ENCODE measurements at regions not wholly inside any gene's neighbourhood (a gene's known extent, or its start where the extent isn't known, plus 50 kb on each side); places are given as distances from the start of the nearest gene placed in this dataset.

DNA sequence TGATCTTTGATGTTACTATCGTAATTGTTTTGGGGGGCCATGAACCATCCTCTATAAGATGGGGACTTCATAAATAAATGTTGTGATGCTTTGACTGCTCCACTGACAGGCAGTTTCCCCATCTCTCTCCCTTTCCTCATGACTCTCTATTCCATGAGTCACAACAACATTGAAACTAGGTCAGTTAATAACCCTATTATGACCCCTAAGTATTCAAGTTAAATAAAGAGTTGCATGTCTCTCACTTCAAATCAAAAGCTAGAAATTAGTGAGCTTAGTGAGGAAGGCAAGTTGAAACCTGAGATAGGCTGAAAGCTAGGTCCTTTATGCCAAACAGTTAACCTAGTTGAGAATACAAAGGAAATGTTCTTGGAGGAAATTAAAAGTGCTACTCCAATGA, 491.0 kb downstream of the HAO1 start:
- TF ChIP-seq, protein P1, sequence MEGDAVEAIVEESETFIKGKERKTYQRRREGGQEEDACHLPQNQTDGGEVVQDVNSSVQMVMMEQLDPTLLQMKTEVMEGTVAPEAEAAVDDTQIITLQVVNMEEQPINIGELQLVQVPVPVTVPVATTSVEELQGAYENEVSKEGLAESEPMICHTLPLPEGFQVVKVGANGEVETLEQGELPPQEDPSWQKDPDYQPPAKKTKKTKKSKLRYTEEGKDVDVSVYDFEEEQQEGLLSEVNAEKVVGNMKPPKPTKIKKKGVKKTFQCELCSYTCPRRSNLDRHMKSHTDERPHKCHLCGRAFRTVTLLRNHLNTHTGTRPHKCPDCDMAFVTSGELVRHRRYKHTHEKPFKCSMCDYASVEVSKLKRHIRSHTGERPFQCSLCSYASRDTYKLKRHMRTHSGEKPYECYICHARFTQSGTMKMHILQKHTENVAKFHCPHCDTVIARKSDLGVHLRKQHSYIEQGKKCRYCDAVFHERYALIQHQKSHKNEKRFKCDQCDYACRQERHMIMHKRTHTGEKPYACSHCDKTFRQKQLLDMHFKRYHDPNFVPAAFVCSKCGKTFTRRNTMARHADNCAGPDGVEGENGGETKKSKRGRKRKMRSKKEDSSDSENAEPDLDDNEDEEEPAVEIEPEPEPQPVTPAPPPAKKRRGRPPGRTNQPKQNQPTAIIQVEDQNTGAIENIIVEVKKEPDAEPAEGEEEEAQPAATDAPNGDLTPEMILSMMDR (conservative IDR thresholded peaks at IDR 0.05) = no peak
- H3K27ac ChIP-seq = no peak overlapping the region

DNA sequence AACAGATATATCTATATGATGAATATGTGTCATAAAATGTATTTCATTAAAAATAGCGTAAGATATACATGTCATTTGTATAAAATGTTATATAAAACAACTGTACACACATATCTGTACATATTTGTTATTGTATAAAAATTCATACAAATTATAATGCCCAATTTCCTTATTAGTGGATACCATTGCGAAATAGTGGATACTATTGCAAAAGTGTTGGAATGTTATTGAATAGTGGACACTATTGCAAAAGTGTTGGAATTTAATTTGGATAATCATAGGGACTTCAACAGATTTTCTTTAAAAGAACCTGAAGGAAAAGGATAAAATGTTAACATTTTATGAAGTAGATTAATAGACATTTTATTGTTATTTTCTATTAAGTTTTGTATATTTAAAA, 487.4 kb downstream of the HAO1 start:
- TF ChIP-seq, protein P1 (conservative IDR thresholded peaks at IDR 0.05) = no peak
- no peak overlapping the region for H3K27ac ChIP-seq

DNA sequence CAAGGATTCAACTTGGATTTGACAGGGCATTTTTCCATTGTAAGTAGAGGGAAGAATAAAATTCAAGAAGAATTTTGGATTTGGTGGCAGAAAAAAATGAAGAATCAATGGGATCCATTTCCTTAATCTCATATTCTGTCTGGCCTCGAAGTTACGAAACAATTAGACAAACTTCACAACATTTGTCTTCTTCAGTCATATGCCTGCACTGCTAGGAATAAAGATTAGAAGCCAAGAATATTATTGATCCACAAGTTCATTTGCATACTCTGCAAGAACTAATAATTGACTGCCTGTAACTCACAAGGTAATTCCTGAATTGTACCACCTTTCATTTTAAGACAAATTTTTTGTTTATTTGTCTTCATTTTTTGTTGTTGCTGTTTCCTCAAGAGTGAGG, 486.2 kb downstream of the HAO1 start:
- no peak overlapping the region for H3K27ac ChIP-seq
- TF ChIP-seq, protein P1 (conservative IDR thresholded peaks at IDR 0.05) = no peak

DNA sequence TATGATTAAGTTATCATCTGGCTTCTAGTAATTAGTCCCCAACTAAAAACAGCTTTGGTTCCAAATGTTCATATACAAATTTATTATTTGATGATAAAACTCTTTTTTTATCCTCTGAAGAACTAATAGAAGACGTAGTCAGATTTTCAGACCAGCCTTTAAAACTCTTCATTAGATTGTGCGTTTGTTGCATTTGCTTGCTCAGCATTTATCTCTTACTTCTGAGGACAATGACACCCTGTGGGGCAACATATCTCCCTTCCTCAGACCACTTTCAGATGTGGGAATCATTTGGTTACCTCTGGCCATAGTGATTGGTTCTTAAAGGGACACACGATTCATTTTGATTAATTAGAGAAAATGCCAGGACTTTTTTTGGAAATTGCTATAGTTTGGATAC, 481.8 kb downstream of the HAO1 start:
- TF ChIP-seq, protein P1 (conservative IDR thresholded peaks at IDR 0.05) = no peak
- H3K27ac ChIP-seq = no peak overlapping the region

DNA sequence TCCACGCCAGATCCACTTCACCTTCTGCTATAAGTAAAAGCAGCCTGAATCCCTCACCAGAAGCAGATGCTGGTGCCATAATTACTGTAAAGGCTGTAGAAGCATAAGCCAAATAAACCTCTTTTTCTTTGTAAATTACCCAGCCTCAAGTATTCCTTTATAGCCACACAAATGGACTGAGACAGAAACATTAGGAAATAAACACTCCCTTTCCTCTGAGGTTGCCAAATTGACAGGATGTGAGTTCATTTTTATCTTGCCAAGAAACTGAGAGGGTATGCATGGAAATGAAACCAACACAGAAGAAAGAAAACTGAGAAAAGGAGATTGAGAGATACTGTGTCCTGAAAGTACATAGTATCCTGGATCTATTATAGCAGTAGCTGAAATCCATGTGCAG, 481.2 kb downstream of the HAO1 start:
- TF ChIP-seq, protein P1 (conservative IDR thresholded peaks at IDR 0.05) = no peak
- no peak overlapping the region for H3K27ac ChIP-seq

DNA sequence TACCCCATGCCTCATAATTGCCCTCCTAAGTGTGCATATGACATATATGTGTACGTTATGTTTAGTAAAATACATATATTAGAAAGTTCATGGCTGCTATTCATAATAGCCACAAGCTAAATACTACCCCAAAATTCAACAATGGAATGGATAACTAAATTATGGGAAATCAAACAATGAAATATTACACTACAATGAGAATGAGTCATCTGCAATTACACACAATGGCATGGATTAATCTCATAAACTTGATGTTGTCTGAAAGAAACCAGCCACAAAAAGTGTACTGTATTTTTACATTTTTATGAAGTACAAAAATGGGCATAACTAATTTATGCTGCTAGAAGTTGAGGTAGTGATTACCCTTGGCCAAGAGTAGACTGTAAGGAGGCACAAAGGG, 477.0 kb downstream of the HAO1 start:
- TF ChIP-seq, protein P1 (conservative IDR thresholded peaks at IDR 0.05) = no peak
- H3K27ac ChIP-seq = no peak overlapping the region

DNA sequence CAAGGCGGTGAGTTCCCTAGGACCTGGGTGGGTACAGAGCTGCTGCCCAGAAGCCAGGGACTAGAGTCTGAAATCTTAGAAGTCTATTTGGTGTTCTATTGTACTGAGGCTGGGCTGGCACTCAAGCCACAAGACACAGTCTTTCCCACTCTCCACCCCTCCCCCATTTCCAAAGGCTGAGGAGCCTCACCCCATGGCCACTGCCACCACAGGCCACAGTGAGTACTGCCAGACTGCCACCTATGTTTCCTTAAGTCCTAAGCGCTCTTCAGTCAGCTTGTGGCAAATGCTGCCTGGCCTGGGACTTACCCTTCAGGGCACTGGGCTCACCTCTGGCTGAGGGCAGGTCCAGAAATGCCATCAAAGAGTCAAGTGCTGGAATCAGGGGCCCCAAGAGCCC, 469.3 kb downstream of the HAO1 start:
- TF ChIP-seq, protein P1 (conservative IDR thresholded peaks at IDR 0.05) = no peak

DNA sequence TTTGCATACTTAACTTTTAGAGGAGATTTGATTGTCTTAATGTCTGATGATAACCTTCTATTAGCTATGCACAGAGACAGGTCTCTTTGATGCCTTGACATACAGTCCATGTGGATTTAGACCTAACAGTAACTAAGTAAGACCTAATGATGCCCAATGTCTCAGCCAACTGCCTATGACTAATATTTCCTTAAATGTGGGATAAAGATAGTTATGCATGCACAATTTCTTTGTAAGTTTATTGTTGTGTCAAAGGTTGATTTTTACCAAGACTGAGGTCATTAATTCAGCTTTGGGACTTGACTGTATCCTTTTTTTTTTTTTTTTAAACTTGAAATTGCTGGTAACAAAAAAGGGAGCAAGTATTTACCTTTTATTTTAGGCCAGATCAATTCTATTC, 450.0 kb downstream of the HAO1 start:
- no peak overlapping the region for H3K27ac ChIP-seq
- TF ChIP-seq, protein P1 (conservative IDR thresholded peaks at IDR 0.05) = no peak

More for the DNA sequence above, 469.3 kb downstream of the HAO1 start:
- H3K27ac ChIP-seq = no peak overlapping the region
